Ovary (tissue), 3 donors: ENCODE measurements at regions not wholly inside any gene's neighbourhood (a gene's known extent, or its start where the extent isn't known, plus 50 kb on each side); places are given as distances from the start of the nearest gene placed in this dataset.

ENCODE experiments used
- POLR2A ChIP-seq: fragments of 450-650 bp; IDR thresholded peaks from one replicate; pipeline ENCODE4 v1.6.1; 2017; ENCODE audit warnings: antibody characterized with exemption, mild to moderate bottlenecking, moderate library complexity
- TF ChIP-seq, protein P1 (sequence below), 3 donors: fragments of 450-650 bp in 2 of 3; fragments of 200-600 bp in 1 of 3; IDR thresholded peaks; one replicate each; pipeline versions ENCODE4 v1.5.1 to v1.8.0; 2016 to 2022; ENCODE audit warnings: antibody characterized with exemption in 3 of 3, mild to moderate bottlenecking in 1 of 3
- donor health status: DM: no; HTN: no; CAD: no.

DNA sequence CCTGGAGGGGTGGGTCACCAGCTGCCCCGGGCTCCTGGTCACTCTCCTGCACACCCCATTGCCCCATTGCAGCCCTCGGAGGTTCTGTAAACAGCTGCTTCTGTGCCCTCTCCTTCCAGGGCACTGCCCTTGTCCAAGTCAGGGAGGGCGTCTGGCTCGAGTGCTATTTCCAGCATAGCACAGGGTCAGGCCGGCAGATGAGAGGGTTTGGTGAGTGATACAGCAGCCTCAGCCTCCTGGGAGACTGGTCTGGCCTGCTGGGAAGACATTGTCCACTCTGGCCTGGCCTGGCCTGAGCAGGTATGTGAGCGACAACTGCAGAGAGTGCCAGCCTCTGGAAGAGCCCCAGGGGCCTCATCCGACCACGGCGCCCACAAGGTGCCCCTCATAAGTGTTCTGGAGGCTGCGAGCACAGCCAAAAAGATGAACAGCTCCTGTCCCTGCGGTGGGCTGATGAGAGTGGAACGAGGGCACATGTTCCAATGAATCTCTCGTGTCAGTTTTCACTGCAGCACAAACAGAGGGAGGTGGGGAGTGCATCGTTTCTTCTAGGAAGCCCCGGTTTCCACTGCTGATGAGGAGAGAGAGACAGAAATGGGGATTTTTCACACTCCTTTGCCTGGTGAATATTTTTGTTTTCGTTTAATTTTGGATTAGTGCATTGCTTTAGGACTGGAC, 105.8 kb upstream of the SDK2 start:
- TF ChIP-seq, protein P1, sequence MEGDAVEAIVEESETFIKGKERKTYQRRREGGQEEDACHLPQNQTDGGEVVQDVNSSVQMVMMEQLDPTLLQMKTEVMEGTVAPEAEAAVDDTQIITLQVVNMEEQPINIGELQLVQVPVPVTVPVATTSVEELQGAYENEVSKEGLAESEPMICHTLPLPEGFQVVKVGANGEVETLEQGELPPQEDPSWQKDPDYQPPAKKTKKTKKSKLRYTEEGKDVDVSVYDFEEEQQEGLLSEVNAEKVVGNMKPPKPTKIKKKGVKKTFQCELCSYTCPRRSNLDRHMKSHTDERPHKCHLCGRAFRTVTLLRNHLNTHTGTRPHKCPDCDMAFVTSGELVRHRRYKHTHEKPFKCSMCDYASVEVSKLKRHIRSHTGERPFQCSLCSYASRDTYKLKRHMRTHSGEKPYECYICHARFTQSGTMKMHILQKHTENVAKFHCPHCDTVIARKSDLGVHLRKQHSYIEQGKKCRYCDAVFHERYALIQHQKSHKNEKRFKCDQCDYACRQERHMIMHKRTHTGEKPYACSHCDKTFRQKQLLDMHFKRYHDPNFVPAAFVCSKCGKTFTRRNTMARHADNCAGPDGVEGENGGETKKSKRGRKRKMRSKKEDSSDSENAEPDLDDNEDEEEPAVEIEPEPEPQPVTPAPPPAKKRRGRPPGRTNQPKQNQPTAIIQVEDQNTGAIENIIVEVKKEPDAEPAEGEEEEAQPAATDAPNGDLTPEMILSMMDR (IDR thresholded peaks at IDR 0.05), result no peak
- TF ChIP-seq POLR2A, result no peak
